ENCODE measurements at regions not wholly inside any gene's neighbourhood (a gene's known extent, or its start where the extent isn't known, plus 50 kb on each side); places are given as distances from the start of the nearest gene placed in this dataset.

- no peak for TF ChIP-seq ZNF687 (IDR thresholded peaks at IDR 0.05)
These were observed 589.4 kb downstream of the NR2F1-AS1 start (continued) for GRCh38 chr5:92991581-92992067.

GRCh38 chr5:92990771-92991170 is 590.2 kb downstream of the NR2F1-AS1 start:
- no peaks in the 10 kb centered on the region for H3K9me3 ChIP-seq (replicated peaks; ENCODE audit: control insufficient read depth, insufficient read depth, low read length)
- H2AFZ ChIP-seq (ENCODE audit: control insufficient read depth, low read depth, low read length): no peak overlapping the region
- ATAC-seq: no peak
- POLR2A ChIA-PET: no interaction called here
- no peak overlapping the region for H3K27ac ChIP-seq (ENCODE audit: control insufficient read depth, insufficient read depth)
- intact Hi-C loops (cut with micrococcal nuclease; ENCODE audit: unreplicated experiment) (no loop called here), in situ Hi-C loops (cut with MboI) (no loop called here)
- no TSS peak for BruUV-seq (replicated peaks)
- H3K4me3 ChIP-seq: no peak overlapping the region
- 31% methylated on average over 6 of the region's 6 CpGs for WGBS (ENCODE audit: insufficient coverage, insufficient replicate concordance, low lambda C conversion rate, missing lambda C conversion rate)
- no peaks in the 10 kb centered on the region for H3K4me1 ChIP-seq (ENCODE audit: control insufficient read depth, insufficient read depth, low read length)
- no peaks in the 10 kb centered on the region for H3K27me3 ChIP-seq (replicated peaks in 1 of 2; ENCODE audit: control insufficient read depth in 2 of 2, insufficient read depth in 2 of 2, low read length in 1 of 2)
- DNase-seq (ENCODE audit: low read depth, low spot score): no peak
- no peaks in the 10 kb centered on the region for H3K36me3 ChIP-seq (ENCODE audit: control insufficient read depth in 2 of 2, insufficient read depth in 2 of 2, low read length in 1 of 2)
- TF ChIP-seq BACH1 (IDR thresholded peaks at IDR 0.05; ENCODE audit: borderline replicate concordance) (no peak), TCF7 (IDR thresholded peaks at IDR 0.05; ENCODE audit: borderline replicate concordance) (no peak), SMAD5 (IDR thresholded peaks at IDR 0.05; ENCODE audit: low read depth) (no peak), CREB1 (IDR thresholded peaks at IDR 0.05; ENCODE audit: low read depth) (no peak), ZBTB33 (IDR thresholded peaks at IDR 0.05) (no peak), E2F8 (IDR thresholded peaks at IDR 0.05; ENCODE audit: low read depth, partially characterized antibody) (no peak), POU2F2 (IDR thresholded peaks at IDR 0.05; ENCODE audit: borderline replicate concordance, low read depth, low read length) (no peak), SMC3 (IDR thresholded peaks at IDR 0.05; ENCODE audit: borderline replicate concordance, low read length) (no peak), TBL1XR1 (IDR thresholded peaks at IDR 0.05; ENCODE audit: low read depth, low read length) (no peak), MYC (IDR thresholded peaks at IDR 0.05; ENCODE audit: insufficient read depth, insufficient read length, insufficient replicate concordance, low read length, severe bottlenecking) (no peak), ZNF207 (IDR thresholded peaks at IDR 0.05; ENCODE audit: borderline replicate concordance) (no peak)
- H3K79me2 ChIP-seq (ENCODE audit: control insufficient read depth, insufficient read depth, low read length): no peaks in the 10 kb centered on the region
- CTCF ChIA-PET: no interaction called here
- RAD21 ChIA-PET (ENCODE audit: unreplicated experiment): no interaction called here
- no peaks in the 10 kb centered on the region for H4K20me1 ChIP-seq (ENCODE audit: control insufficient read depth, insufficient read depth)
- no peak overlapping the region for H3K4me2 ChIP-seq (ENCODE audit: control insufficient read depth, insufficient read depth)
- SMC1A ChIA-PET (ENCODE audit: uncharacterized antibody, unreplicated experiment): no interaction called here
- no peak for FAIRE-seq
- no peak overlapping the region for H3K9ac ChIP-seq (ENCODE audit: control insufficient read depth, insufficient read depth, low read length)

All from GM12878 (cell line).